GM12892 (cell line): ENCODE measurements at regions not wholly inside any gene's neighbourhood (a gene's known extent, or its start where the extent isn't known, plus 50 kb on each side); places are given as distances from the start of the nearest gene placed in this dataset.
"Not testable (repeated sequence)": the region's sequence is repeated elsewhere in the genome, so short reads cannot be mapped to it uniquely, and the experiment has no call there.

Source experiments
- DNase-seq: peaks from one replicate; pipeline ENCODE4 v3.0.0; 2011; ENCODE audit not compliant: insufficient read length
- FAIRE-seq: peaks from 2 replicates; lab custom pipeline; 2011; peaks lifted over from hg19 to GRCh38; lab: Jason Lieb, UNC
- POLR2A ChIP-seq: IDR thresholded peaks from 2 replicates; pipeline ENCODE4 v1.6.1; 2011; ENCODE audit warnings: low read depth, low read length, control low read depth
- POLR2AphosphoS5 ChIP-seq: IDR thresholded peaks from 2 replicates; pipeline ENCODE4 v1.6.1; 2011; ENCODE audit warnings: low read depth, low read length, control low read depth
- TAF1 ChIP-seq: IDR thresholded peaks from 2 replicates; pipeline ENCODE4 v1.6.1; 2011; ENCODE audit warnings: low read depth, mild to moderate bottlenecking, control low read depth, low read length, borderline replicate concordance

DNA sequence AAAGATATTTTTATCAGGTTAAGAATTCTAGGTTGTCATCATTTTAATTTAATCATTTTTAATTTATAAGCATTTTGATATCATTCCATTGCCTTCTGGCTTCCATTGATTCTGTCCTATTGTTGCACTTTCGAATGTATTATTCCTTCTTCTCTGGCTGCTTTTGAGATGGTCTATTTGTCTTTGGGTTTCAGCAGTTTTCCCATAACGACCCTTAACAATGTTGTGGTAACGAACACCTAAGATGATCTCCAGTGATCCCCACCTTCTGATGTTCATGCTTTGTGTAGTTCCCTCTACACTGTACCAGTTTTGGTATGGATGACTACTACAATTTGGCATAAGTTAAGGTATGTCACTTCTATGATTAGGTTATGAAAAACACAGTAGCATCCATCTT lies 59.9 kb downstream of the MINAR1 start:
- TF ChIP-seq POLR2A (no peak), POLR2AphosphoS5 (no peak), TAF1 (no peak)
- no peak for DNase-seq
- FAIRE-seq, result no peak

DNA sequence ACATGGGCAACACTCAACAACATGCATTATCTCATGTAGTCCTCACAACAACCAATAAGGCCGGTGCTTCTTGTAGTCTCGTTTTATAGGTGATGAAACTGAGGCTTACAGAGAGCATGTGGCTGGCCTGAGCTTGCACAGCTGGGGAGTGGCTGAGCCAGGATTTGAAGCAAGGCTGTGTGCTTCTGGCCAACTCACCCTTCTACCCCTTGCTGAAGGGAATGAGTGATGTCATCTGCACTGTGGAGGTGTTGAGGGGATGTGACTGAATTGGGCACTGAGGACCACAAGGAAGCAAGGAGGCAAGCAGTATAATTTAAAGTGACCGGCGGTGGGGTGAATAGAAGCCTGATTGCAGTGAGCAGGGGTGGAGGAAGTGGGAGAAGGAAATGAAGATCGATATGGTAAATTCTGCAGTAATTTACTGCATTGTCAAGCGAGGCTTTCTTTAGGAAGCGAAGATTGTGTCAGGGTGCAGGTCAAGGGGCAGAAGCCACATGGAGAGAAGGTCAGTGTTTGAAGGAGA lies 62.3 kb downstream of the MINAR1 start:
- no peak for TF ChIP-seq TAF1
- no peak for TF ChIP-seq POLR2AphosphoS5
- no peak for TF ChIP-seq POLR2A
- no peak for FAIRE-seq
- DNase-seq, result no peak

DNA sequence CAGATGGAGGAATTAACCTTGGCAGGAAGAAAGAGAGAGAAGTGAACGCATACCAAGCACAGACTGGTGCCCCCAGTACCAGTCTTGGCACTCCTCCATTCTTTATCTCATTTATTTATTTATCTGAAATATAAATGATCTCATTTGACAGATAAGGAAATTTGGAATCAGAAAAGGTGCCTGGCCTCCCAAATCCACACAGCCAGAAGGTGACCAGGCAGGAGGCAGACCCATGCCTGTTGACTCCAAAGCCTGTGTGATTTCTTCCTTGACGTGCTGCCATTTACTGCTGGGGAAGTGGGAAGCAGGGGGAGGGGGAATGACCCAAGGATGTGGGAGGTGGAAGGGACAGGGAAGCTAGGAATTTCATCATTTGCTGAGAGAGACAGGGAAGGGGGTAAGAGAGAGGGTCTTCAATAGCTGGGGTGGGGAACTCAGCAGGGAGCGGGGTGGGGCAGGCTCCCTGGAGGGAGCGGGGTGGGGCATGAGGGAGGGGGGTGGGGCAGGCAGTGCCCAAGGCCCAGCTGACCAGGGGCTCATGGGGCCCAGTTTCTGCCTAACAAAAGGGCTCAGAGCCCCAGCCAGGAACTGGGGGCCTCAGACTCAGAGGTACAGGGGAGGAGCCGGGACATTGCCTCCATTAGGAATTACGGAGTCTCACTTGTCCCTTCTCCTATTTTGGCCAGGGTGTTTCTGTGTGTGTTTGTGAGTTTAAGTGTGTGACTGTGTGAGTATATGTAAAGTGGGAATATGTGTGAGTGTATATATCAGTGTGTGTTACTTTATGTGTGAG lies 63.0 kb downstream of the MINAR1 start:
- no peak for DNase-seq
- FAIRE-seq, result no peak
- TF ChIP-seq TAF1 (no peak), POLR2AphosphoS5 (no peak), POLR2A (no peak)

DNA sequence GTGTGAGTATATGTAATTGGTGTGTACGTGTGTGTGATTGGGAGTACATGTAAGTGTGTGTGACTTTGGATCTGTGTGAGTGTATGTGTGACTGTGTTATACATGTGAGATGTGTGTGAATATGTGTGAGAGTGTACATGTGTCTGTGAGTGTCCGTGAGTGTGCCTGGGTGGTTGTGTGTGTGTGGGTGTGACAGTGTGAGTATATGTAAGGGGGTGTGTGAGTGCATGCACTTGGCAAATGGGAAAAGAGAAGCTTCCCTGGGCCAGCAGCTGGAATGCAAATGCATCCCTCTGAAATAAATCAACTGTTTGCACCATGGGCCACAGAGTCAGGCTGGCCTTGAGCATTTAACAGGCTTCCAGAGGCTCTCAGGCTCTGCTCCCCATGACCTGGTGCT lies 63.6 kb downstream of the MINAR1 start:
- DNase-seq (no peak), FAIRE-seq (no peak)
- TF ChIP-seq POLR2AphosphoS5 (no peak), POLR2A (no peak), TAF1 (no peak)

DNA sequence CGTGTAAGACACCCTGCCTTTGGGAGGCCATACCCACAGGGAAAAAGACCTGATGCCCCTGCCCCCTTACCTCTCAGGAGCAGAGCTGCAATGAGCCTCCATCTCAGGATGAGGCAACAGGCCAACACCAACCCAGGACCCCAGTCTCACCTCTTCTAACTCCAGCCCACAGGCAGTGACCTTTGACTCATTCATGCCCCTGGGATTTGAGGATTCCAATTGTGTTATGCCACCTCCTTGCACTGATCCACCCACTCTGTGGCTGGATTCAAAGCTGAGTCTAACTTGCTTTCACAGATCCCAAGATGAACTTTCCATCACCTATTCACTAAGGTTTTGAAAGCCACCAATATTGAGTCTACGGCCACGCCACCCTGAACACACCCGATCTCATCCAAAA lies 64.7 kb downstream of the MINAR1 start:
- FAIRE-seq (no peak), DNase-seq (no peak)
- TF ChIP-seq POLR2A, result no peak
- no peak for TF ChIP-seq TAF1
- no peak for TF ChIP-seq POLR2AphosphoS5

DNA sequence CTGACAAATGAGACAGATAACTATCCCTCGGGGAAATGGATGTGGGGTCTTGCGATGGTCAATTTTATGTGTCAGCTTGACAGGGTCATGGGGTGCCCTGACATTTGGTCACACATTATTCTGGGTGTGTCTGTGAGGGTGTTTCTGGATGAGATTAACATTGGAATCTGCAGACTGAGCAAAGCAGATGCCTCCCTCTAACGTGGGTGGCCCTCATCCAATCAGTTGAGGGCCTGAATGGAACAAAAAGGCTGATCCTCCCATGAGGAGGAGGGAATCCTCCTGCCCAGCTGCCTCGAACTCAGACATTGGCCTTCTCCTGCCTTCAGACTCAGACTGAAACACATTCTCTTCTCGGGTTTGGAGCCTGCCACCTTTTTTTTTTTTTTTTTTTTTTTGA lies 69.0 kb downstream of the MINAR1 start:
- DNase-seq (no peak), FAIRE-seq (no peak)
- TF ChIP-seq POLR2A (no peak), POLR2AphosphoS5 (no peak), TAF1 (no peak)

DNA sequence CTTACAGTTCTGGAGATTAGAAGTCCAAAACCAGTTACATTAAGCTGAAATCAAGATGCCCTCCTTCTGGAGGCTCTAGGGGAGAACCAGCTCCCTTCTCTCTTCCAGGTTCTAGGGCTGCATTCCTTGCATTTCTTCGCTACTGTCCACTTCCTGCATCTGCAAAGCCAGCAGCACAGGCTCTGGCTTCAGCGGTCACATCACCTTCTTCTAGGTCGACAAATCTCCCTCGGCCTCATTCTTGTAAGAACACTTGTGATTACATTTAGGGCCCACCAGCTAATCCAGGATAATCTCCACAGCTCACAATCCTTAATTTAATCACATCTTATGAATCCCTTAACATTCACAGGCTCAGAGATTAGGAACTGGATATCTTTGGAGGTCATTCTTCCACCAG lies 73.8 kb downstream of the MINAR1 start:
- FAIRE-seq, result no peak
- TF ChIP-seq TAF1 (no peak), POLR2A (no peak), POLR2AphosphoS5 (no peak)
- DNase-seq, result no peak

DNA sequence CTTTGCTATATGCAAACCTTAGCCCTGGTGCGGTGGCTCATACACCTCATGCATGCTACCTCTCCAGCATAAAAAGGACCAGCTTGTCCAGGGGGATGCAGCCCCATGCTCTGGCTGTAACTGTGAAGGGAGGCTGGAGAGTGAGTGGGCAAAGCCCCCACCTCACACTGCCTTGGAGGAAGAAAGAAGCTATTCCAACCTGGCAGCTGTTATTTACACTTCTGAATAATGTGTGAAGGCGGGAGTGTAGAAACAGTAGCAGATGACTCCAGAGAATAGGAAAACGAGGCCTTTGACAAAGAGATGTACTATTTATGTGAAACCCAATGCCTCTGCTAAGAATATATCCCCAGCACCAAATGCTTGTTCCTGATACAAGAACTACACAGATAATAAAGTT lies 80.7 kb downstream of the MINAR1 start:
- not testable (repeated sequence) for FAIRE-seq

DNA sequence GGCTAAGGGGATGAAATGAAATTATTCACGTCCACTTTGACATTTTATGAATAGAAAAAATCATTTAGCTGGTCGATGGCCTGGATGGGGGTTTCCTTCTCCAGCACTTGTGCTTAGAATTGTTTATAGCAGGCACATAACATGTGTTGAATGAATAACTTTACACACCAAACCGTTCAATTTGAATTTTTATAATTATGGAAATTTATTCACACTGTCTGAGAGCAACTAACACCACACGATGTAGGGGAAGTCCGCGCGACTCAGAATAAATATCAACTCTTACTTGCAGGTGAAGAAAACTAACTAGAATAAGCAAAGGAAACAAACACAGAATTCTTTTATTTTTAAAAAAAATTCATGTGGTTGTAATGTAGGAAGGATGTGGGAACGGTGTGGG lies 81.3 kb downstream of the MINAR1 start:
- no peak for FAIRE-seq
- DNase-seq, result no peak
- TF ChIP-seq TAF1 (no peak), POLR2AphosphoS5 (no peak), POLR2A (no peak)

More for the DNA sequence above, 80.7 kb downstream of the MINAR1 start:
- not testable (repeated sequence) for DNase-seq

DNA sequence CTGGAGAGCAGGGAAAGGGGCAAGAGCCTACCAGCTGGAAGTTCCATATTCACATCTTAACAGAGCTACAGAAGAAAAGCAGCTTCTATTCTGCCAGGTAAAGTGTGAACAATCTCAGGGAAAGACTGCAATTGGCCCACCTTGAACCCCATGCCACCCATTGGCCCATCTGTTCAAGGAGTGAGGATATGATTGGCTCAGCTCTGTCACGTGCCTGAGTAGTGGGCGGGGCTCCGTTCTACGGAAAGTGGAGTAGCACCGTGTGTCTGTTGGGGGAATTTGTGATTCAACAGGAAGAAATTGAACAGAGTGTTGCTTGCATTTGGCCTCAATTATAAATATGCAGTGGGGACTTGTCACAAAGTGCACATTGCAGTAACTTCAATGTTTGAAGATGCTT lies 81.8 kb downstream of the MINAR1 start:
- DNase-seq, result no peak
- TF ChIP-seq TAF1 (no peak), POLR2A (no peak), POLR2AphosphoS5 (no peak)
- no peak for FAIRE-seq

DNA sequence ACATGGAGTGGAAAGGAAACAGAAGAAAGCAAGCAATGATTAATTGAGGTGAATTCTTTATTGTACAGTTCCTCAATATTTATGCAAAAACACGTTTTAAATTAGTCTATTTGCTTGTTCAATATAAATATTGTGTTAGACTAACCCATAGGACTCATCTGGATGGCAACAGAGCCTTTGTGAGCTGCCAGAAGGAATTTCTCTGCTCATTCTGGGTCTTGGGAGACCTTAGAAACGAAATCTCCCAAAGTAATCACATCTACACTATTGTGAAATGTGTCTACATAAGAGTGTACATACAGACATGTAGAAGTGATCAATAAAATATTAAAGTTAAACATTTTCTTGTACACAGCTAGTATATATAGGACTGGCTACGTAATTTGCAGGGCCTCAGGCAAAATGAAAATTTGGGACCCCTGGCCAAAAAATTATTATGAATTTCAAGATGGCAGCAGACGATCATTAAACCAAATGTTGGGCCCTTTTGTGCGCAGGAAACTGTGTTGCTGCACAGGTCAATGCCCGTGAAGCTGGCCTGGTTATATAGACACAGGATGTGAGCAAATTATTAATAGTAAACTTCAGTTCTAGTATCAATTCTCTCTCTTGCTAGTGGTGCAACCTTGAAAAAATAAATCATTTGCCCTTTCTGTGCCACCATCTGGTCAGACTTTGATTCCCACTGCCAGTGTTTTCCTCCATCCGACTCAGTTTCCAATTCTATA lies 83.3 kb downstream of the MINAR1 start:
- TF ChIP-seq TAF1 (no peak), POLR2AphosphoS5 (no peak), POLR2A (no peak)
- no peak for DNase-seq
- FAIRE-seq, result no peak

DNA sequence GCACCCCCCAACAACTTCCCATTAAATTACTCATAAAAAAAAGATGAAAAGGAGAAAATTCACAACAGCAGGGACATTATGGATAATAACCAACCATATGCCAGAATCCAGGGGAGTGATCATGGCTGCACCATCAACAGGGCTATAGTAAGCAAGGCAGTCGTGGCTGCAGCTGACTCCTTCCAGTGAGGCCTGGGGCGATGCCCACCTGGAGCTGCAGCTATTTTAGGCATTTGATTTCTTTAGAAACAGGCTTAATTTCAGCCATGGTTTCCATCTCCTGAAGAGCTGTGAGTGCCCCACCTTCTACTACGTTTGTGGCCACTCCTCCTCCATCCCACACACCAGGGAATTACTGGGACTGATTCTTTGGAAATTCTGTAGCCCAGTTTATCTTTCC lies 84.0 kb downstream of the MINAR1 start:
- FAIRE-seq, result no peak
- no peak for DNase-seq
- TF ChIP-seq POLR2AphosphoS5 (no peak), POLR2A (no peak), TAF1 (no peak)
